PC-9 (cell line): ENCODE measurements at regions not wholly inside any gene's neighbourhood (a gene's known extent, or its start where the extent isn't known, plus 50 kb on each side); places are given as distances from the start of the nearest gene placed in this dataset.

Experiments used
- BruUV-seq: library from RNA; stranded (reverse); fragments of 400-500 nt; replicated peaks from 2 replicates; lab custom pipeline; 2021; lab: Mats Ljungman, UMichigan
- CTCF ChIA-PET: fragments of 300-600 bp; sonication (Branson Sonifier 250); formaldehyde crosslinking; loops from one replicate; lab custom pipeline; 2022; ENCODE audit warnings: antibody characterized with exemption; lab: Charles Lee
- POLR2A ChIA-PET: fragments of 300-600 bp; sonication (Branson Sonifier 250); formaldehyde crosslinking; loops from one replicate; lab custom pipeline; 2022; ENCODE audit warnings: antibody characterized with exemption; ENCODE audit not compliant: unreplicated experiment; lab: Charles Lee
- DNase-seq, 2 experiments: peaks; one replicate each; pipeline versions ENCODE4 v3.0.0 to v3.0.0-alpha.2; 2015 to 2022; ENCODE audit warnings: mixed read lengths in 1 of 2
- H2AFZ ChIP-seq: fragments of 200-600 bp; sonication (generic); 2 replicates; pipeline ENCODE4 v1.8.1; 2017; ENCODE audit warnings: antibody characterized with exemption
- H3F3A ChIP-seq: fragments of 200-600 bp; sonication (generic); 2 replicates; pipeline ENCODE4 v1.8.1; 2017; ENCODE audit warnings: antibody characterized with exemption, mild to moderate bottlenecking, low read depth; ENCODE audit not compliant: insufficient read depth
- H3K27ac ChIP-seq: fragments of 200-600 bp; sonication (generic); 2 replicates; pipeline ENCODE4 v1.6.1; 2016; ENCODE audit warnings: mixed run types
- H3K27me3 ChIP-seq: fragments of 200-600 bp; sonication (generic); 2 replicates; pipeline ENCODE4 v1.6.1; 2016; ENCODE audit warnings: low read depth, mixed run types; ENCODE audit not compliant: insufficient read depth
- H3K36me3 ChIP-seq: fragments of 200-600 bp; sonication (generic); 2 replicates; pipeline ENCODE4 v1.6.1; 2016; ENCODE audit warnings: low read depth, mixed run types
- H3K4me1 ChIP-seq: fragments of 200-600 bp; sonication (generic); replicated peaks from 2 replicates; pipeline ENCODE4 v1.6.1; 2016; ENCODE audit warnings: mixed run types; ENCODE audit not compliant: insufficient read depth
- H3K4me2 ChIP-seq: fragments of 200-600 bp; sonication (generic); 2 replicates; pipeline ENCODE4 v1.6.1; 2017; ENCODE audit warnings: mixed run types
- H3K4me3 ChIP-seq: fragments of 200-600 bp; sonication (generic); 2 replicates; pipeline ENCODE4 v1.6.1; 2016; ENCODE audit warnings: mixed run types
- H3K79me2 ChIP-seq: fragments of 200-600 bp; sonication (generic); 2 replicates; pipeline ENCODE4 v1.6.1; 2017; ENCODE audit warnings: low read depth, mixed run types
- H3K9me2 ChIP-seq: fragments of 200-600 bp; sonication (generic); 2 replicates; pipeline ENCODE4 v1.8.1; 2017; ENCODE audit warnings: mild to moderate bottlenecking; ENCODE audit not compliant: insufficient read depth
- H3K9me3 ChIP-seq: fragments of 200-600 bp; sonication (generic); 2 replicates; pipeline ENCODE4 v1.8.1; 2016; ENCODE audit warnings: low read depth; ENCODE audit not compliant: insufficient read depth
- H4K20me1 ChIP-seq: fragments of 200-600 bp; sonication (generic); 2 replicates; pipeline ENCODE4 v1.8.1; 2017; ENCODE audit not compliant: insufficient read depth
- CTCF ChIP-seq: fragments of 200-600 bp; sonication (generic); conservative IDR thresholded peaks from 2 replicates; pipeline ENCODE4 v1.6.1; 2017; ENCODE audit warnings: mixed run types, antibody characterized with exemption, mild to moderate bottlenecking, moderate library complexity
- EZH2 ChIP-seq: fragments of 200-600 bp; sonication (generic); IDR thresholded peaks from 2 replicates; pipeline ENCODE4 v1.8.0; 2017; ENCODE audit warnings: antibody characterized with exemption, low read depth
- intact Hi-C: fragments of 100-400 bp; cut with micrococcal nuclease; formaldehyde crosslinking; loops from one replicate; pipeline ENCODE4 v1.10.0; 2022; ENCODE audit not compliant: unreplicated experiment

GRCh38 chr11:25317216-25317615, 820.4 kb downstream of the LUZP2 start:
- no peaks in the 10 kb centered on the region for H3K36me3 ChIP-seq
- intact Hi-C loops = no loop called here
- H3K4me1 ChIP-seq = no peaks in the 10 kb centered on the region
- H3K27ac ChIP-seq = no peak overlapping the region
- TF ChIP-seq EZH2 (no peak), CTCF (no peak)
- no peaks in the 10 kb centered on the region for H3F3A ChIP-seq
- H3K9me3 ChIP-seq = no peaks in the 10 kb centered on the region
- no peaks in the 10 kb centered on the region for H3K79me2 ChIP-seq
- H2AFZ ChIP-seq = no peak overlapping the region
- H3K27me3 ChIP-seq = no peaks in the 10 kb centered on the region
- CTCF ChIA-PET = no interaction called here
- H4K20me1 ChIP-seq = no peaks in the 10 kb centered on the region
- no peak overlapping the region for H3K4me3 ChIP-seq
- no TSS peak for BruUV-seq
- no peaks in the 10 kb centered on the region for H3K9me2 ChIP-seq
- H3K4me2 ChIP-seq = no peak overlapping the region
- no peak for DNase-seq
- POLR2A ChIA-PET = no interaction called here

GRCh38 chr11:25319127-25319526, 822.3 kb downstream of the LUZP2 start:
- CTCF ChIA-PET = no interaction called here

GRCh38 chr11:25327656-25328055, 830.8 kb downstream of the LUZP2 start:
- H3K27ac ChIP-seq = no peak overlapping the region
- H3K27me3 ChIP-seq = no peaks in the 10 kb centered on the region
- H3K36me3 ChIP-seq = no peaks in the 10 kb centered on the region
- BruUV-seq = no TSS peak
- intact Hi-C loops = no loop called here
- no peaks in the 10 kb centered on the region for H3K9me3 ChIP-seq
- H2AFZ ChIP-seq = no peak overlapping the region
- CTCF ChIA-PET = no interaction called here
- no peak overlapping the region for H3K4me3 ChIP-seq
- DNase-seq = no peak
- TF ChIP-seq EZH2 (no peak), CTCF (no peak)
- no peaks in the 10 kb centered on the region for H3K79me2 ChIP-seq
- H3K9me2 ChIP-seq = no peaks in the 10 kb centered on the region
- no peaks in the 10 kb centered on the region for H4K20me1 ChIP-seq
- H3K4me1 ChIP-seq = no peaks in the 10 kb centered on the region
- POLR2A ChIA-PET = no interaction called here
- no peaks in the 10 kb centered on the region for H3F3A ChIP-seq
- no peak overlapping the region for H3K4me2 ChIP-seq

More at GRCh38 chr11:25319127-25319526, 822.3 kb downstream of the LUZP2 start:
- no peaks in the 10 kb centered on the region for H3K9me2 ChIP-seq
- H2AFZ ChIP-seq = no peak overlapping the region
- no peaks in the 10 kb centered on the region for H3K9me3 ChIP-seq
- H4K20me1 ChIP-seq = no peaks in the 10 kb centered on the region
- no peaks in the 10 kb centered on the region for H3K27me3 ChIP-seq
- intact Hi-C loops = no loop called here
- H3K27ac ChIP-seq = no peak overlapping the region
- TF ChIP-seq EZH2 = no peak
- no peak for TF ChIP-seq CTCF
- no TSS peak for BruUV-seq
- no peaks in the 10 kb centered on the region for H3F3A ChIP-seq
- no peaks in the 10 kb centered on the region for H3K36me3 ChIP-seq
- DNase-seq = no peak
- H3K4me2 ChIP-seq = no peak overlapping the region
- POLR2A ChIA-PET = no interaction called here
- H3K4me1 ChIP-seq = no peaks in the 10 kb centered on the region
- no peak overlapping the region for H3K4me3 ChIP-seq
- H3K79me2 ChIP-seq = no peaks in the 10 kb centered on the region
